ENCODE measurements at regions not wholly inside any gene's neighbourhood (a gene's known extent, or its start where the extent isn't known, plus 50 kb on each side); places are given as distances from the start of the nearest gene placed in this dataset.

GRCh38 chr2:117523267-117523666 is 291.2 kb upstream of the DDX18 start:
- TF ChIP-seq CTCF (IDR thresholded peaks at IDR 0.05; ENCODE audit: extremely low read depth in 1 of 2, insufficient read depth in 1 of 2, low read depth in 1 of 2, low read length in 2 of 2) (no peak), POLR2A (IDR thresholded peaks at IDR 0.05; ENCODE audit: low read depth, low read length) (no peak)
